ENCODE measurements at regions not wholly inside any gene's neighbourhood (a gene's known extent, or its start where the extent isn't known, plus 50 kb on each side); places are given as distances from the start of the nearest gene placed in this dataset.

DNA sequence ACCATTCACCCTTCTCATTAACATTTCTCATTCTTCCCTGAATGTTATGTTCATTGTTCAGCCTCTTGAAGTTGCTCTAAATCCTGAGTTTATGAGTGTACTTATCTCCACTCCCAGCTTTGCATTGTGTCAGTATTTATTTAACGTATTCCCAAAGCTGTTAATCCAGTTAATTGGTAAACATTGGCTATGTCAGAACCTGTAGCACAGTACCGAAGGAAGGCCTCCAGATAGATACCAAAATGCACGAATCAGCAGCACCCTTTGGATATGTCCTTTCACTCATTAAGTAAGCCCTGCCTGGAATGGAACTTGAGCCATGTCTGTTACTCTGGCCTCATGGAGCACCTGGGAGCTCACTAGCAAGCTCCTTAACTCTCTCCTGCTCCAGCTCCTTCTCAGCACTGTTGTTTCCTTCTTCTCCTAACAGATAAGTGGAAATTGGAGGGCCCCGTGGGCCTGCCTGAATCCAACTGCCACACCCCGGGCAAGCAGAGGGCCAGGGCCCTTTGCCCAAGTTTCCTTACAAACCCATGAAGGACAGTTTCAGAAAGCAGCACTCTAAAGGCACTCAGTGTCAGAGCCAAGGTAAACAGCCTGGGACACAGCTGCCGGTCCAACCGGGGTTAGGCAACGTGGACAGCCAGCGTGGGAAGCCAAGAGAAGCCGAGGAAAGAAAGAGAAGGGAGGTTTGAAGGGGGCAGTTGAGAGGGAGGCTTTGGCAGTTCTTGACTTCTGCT lies 155.0 kb upstream of the SERP2 start:
- peaks cover 8 to 11% of the 10 kb centered on the region in 2 experiments for H3K4me1 Mint-ChIP-seq
- no CpG with 5 or more reads among the region's 10 CpGs for WGBS (ENCODE audit: extremely low coverage, insufficient read length, low lambda C conversion rate)

More for the DNA sequence above, 155.0 kb upstream of the SERP2 start:
- Mint-ChIP-seq H3K27ac (no peak overlapping the region; a peak in 1 of 7 replicates), H3K27me3 (ENCODE audit: low read depth) (no peaks in the 10 kb centered on the region; the same call in 1 of the 2 replicates), H3K4me3 (no peak overlapping the region), H3K36me3 (ENCODE audit: insufficient read depth in 1 of 3, low read depth in 3 of 3) (no peaks in the 10 kb centered on the region), H3K9me3 (no peaks in the 10 kb centered on the region)
- H3K9me3 ChIP-seq (ENCODE audit: control insufficient read depth, low read depth, low read length), result no peaks in the 10 kb centered on the region
- H2BK15ac ChIP-seq (ENCODE audit: low read depth, low read length), result no peak overlapping the region
- H4K5ac ChIP-seq (ENCODE audit: insufficient read length, low read depth, low read length), result no peak overlapping the region
- no peaks in the 10 kb centered on the region for H3K4me1 ChIP-seq (ENCODE audit: insufficient read depth, low read length)
- H2BK5ac ChIP-seq (ENCODE audit: insufficient read length, low read length), result no peak overlapping the region
- no peak overlapping the region for H4K8ac ChIP-seq (replicated peaks; ENCODE audit: insufficient read length, low read depth, low read length)
- H3K23me2 ChIP-seq (ENCODE audit: insufficient read length, low read depth, low read length, poor library complexity, severe bottlenecking), result no peaks in the 10 kb centered on the region
- no peak overlapping the region for H3K9ac ChIP-seq (ENCODE audit: extremely low read depth, insufficient read length, low read length)
- no peak overlapping the region for H2AFZ ChIP-seq (ENCODE audit: low read length)
- H3K18ac ChIP-seq (ENCODE audit: insufficient read length, low read depth, low read length), result no peak overlapping the region
- H2BK120ac ChIP-seq (ENCODE audit: low read depth, low read length, poor library complexity, severe bottlenecking), result no peak overlapping the region
- no peak overlapping the region for H3K23ac ChIP-seq (ENCODE audit: insufficient read length, low read depth, low read length)
- H3K79me2 ChIP-seq (ENCODE audit: insufficient read depth, low read length), result no peaks in the 10 kb centered on the region
- no peak overlapping the region for H2BK20ac ChIP-seq (ENCODE audit: low read depth, low read length, poor library complexity, severe bottlenecking)
- H3K4ac ChIP-seq (ENCODE audit: low read depth, low read length), result no peak overlapping the region
- no peak overlapping the region for H3K27ac ChIP-seq (ENCODE audit: insufficient read length, low read depth, low read length)
- H3K4me2 ChIP-seq (ENCODE audit: insufficient read depth, insufficient read length, low read length), result no peak overlapping the region
- no peak overlapping the region for H3K14ac ChIP-seq (ENCODE audit: insufficient read depth, low read length)
- no peak overlapping the region for H2BK12ac ChIP-seq (ENCODE audit: insufficient read length, low read depth, low read length)
- no peaks in the 10 kb centered on the region for H4K20me1 ChIP-seq (ENCODE audit: control insufficient read depth, insufficient read depth, insufficient read length)
- no peak for DNase-seq
- no peaks in the 10 kb centered on the region for H3K79me1 ChIP-seq (ENCODE audit: insufficient read depth, low read depth, low read length, poor library complexity, severe bottlenecking)
- no peak overlapping the region for H3K56ac ChIP-seq (ENCODE audit: insufficient read length, low read depth, low read length)
- H3T11ph ChIP-seq (ENCODE audit: low read length), result no peak overlapping the region
- no peak overlapping the region for H4K91ac ChIP-seq (ENCODE audit: insufficient read length, low read depth, low read length)
- TF ChIP-seq, protein P1, sequence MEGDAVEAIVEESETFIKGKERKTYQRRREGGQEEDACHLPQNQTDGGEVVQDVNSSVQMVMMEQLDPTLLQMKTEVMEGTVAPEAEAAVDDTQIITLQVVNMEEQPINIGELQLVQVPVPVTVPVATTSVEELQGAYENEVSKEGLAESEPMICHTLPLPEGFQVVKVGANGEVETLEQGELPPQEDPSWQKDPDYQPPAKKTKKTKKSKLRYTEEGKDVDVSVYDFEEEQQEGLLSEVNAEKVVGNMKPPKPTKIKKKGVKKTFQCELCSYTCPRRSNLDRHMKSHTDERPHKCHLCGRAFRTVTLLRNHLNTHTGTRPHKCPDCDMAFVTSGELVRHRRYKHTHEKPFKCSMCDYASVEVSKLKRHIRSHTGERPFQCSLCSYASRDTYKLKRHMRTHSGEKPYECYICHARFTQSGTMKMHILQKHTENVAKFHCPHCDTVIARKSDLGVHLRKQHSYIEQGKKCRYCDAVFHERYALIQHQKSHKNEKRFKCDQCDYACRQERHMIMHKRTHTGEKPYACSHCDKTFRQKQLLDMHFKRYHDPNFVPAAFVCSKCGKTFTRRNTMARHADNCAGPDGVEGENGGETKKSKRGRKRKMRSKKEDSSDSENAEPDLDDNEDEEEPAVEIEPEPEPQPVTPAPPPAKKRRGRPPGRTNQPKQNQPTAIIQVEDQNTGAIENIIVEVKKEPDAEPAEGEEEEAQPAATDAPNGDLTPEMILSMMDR (conservative IDR thresholded peaks at IDR 0.05), result no peak
- H3K27me3 ChIP-seq (ENCODE audit: insufficient read depth, low read length), result no peaks in the 10 kb centered on the region
- H2AK5ac ChIP-seq (ENCODE audit: insufficient read length, low read length), result no peak overlapping the region

All from H9 (cell line).